RWPE1 (cell line): ENCODE measurements at regions not wholly inside any gene's neighbourhood (a gene's known extent, or its start where the extent isn't known, plus 50 kb on each side); places are given as distances from the start of the nearest gene placed in this dataset.

Source experiments
- CTCF ChIA-PET: fragments of 350-600 bp; sonication (Branson Sonifier 250); formaldehyde crosslinking; extraction: SDS; loops from one replicate; lab custom pipeline; 2021; lab: Yijun Ruan, JAX
- POLR2A ChIA-PET: fragments of 400-600 bp; formaldehyde crosslinking; extraction: SDS; loops from one replicate; lab custom pipeline; 2020; ENCODE audit warnings: antibody characterized with exemption; ENCODE audit not compliant: low non-redundant PET; lab: Yijun Ruan, JAX
- DNase-seq: peaks from one replicate; pipeline ENCODE4 v3.0.0; 2012; ENCODE audit warnings: low spot score
- H3K27ac ChIP-seq: fragments of 450-650 bp; 2 replicates; pipeline ENCODE4 v1.5.1; 2017
- TF ChIP-seq, protein P1 (sequence below): fragments of 450-650 bp; conservative IDR thresholded peaks from 2 replicates; pipeline ENCODE4 v1.5.1; 2017; ENCODE audit warnings: low read depth, mild to moderate bottlenecking

DNA sequence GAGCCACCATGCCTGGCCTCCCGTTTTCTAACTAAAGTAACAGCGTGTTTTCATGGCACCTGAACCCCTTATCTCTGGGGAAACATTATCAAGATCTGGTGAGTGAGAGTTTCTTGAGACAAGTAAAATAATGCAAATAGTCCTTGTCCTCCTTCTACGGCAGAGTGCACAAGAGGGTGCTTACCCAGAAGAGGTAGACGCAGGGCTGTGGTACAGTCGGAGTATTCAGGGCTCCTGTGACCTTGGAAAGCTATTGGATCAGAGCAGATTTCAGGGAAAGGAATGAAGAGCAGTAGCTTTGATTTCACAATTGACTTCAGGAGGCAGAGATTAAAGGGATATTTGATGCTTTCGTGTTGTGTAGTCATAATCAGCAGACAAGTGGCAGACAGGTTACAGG is 269.1 kb downstream of the ZNF248 start:
- ChIA-PET POLR2A (no interaction called here), CTCF (no interaction called here)
- no peak overlapping the region for H3K27ac ChIP-seq
- no peak for DNase-seq
- TF ChIP-seq, protein P1, sequence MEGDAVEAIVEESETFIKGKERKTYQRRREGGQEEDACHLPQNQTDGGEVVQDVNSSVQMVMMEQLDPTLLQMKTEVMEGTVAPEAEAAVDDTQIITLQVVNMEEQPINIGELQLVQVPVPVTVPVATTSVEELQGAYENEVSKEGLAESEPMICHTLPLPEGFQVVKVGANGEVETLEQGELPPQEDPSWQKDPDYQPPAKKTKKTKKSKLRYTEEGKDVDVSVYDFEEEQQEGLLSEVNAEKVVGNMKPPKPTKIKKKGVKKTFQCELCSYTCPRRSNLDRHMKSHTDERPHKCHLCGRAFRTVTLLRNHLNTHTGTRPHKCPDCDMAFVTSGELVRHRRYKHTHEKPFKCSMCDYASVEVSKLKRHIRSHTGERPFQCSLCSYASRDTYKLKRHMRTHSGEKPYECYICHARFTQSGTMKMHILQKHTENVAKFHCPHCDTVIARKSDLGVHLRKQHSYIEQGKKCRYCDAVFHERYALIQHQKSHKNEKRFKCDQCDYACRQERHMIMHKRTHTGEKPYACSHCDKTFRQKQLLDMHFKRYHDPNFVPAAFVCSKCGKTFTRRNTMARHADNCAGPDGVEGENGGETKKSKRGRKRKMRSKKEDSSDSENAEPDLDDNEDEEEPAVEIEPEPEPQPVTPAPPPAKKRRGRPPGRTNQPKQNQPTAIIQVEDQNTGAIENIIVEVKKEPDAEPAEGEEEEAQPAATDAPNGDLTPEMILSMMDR = no peak

DNA sequence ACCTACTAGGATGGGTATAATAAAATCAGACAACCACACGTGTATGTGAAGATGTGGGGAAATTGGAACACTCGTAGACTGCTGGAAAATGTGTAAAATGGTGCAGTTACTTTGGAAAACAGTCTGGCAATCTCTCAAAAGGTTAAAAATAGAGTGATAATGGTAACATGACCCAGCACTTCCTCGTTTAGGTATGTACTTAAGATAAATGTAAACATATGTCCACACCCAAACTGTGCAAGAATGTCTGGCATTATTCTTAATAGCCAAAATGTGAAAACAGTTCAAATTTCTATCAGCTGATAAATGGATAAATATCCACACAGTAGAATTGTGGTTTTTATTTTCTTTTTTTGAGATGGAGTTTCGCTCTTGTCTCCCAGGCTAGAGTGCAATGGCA is 272.8 kb downstream of the ZNF248 start:
- POLR2A ChIA-PET = no interaction called here
- DNase-seq = no peak
- CTCF ChIA-PET = no interaction called here
- no peak overlapping the region for H3K27ac ChIP-seq
- TF ChIP-seq, protein P1 = no peak

DNA sequence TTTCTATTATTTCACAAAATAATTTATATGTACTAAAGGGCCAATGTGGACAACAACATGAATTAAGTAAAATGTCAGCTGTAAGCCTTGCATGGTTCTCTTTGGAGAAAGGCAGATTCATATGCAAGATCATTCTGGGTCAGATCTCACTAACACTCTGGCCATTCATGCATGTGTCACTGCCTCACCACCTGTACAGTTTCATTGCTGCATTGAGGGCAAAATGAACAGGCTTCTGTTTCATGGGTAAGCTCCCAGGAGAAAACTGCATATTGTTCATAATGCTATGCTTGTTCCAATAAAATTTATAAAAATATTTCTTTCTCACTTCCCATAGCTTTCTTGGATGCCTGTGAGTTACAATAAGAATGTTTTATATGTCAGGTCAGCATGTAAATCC is 275.2 kb downstream of the ZNF248 start:
- POLR2A ChIA-PET = no interaction called here
- TF ChIP-seq, protein P1 = no peak
- no peak overlapping the region for H3K27ac ChIP-seq
- no peak for DNase-seq
- CTCF ChIA-PET = no interaction called here

DNA sequence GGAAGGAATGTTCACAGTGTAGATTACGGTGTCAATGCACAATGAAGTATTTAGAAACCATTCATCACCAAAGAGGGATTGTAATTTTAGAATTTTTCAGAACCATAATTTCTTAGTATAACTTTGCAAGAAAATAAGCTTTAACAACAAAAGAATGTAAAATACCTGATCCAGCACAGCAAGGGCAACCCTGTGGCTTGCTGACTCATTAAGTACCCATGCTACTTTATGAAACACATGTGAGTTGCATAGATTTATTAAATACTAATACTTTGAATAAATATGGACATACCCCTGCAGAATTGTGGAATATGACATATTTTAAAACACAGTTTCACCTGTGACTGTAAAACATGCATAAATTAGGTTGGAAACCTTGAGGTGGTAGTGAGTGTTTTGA is 281.3 kb downstream of the ZNF248 start:
- POLR2A ChIA-PET = no interaction called here
- no peak for DNase-seq
- TF ChIP-seq, protein P1 = no peak
- H3K27ac ChIP-seq = no peak overlapping the region
- CTCF ChIA-PET = no interaction called here

DNA sequence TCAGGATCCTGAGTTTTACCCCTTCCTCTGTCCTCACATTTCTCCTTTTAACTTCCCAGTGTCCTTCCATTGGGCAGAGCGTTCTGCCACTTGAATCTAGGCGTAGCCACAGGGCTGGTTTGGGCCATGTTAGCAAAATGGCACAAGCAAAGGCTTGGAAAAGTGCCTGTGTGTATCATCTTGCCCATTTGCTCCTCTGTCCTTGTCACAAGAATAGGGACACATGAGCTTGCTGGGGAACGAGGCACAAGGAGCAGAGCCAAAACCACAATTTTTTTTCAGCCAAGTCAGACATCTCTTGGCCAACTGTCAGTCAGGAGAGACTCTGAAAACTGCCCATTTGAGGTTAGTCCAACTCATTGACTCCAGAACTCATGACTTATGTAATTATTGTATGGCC is 285.2 kb downstream of the ZNF248 start:
- ChIA-PET CTCF (no interaction called here), POLR2A (no interaction called here)
- no peak overlapping the region for H3K27ac ChIP-seq
- TF ChIP-seq, protein P1 = no peak
- DNase-seq = no peak

DNA sequence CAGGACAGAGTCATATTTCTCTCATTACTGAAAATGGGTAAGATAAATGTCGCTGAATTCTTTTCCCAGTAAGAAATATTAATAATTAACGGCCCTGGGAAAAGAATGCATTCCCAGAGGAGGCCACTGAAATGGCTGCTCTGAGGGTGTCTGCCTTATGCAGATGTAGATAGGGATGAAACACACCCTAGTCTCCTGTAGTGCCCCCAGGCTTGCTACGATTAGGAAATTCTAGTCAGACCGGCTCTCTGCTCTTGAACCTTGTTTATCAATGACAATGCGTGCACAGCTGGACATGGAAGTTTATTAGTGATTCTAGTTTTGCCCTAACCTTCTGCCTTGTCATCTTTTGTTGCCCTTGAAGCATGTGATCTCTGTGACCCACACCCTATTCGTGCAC is 291.1 kb downstream of the ZNF248 start:
- ChIA-PET CTCF (no interaction called here), POLR2A (no interaction called here)
- H3K27ac ChIP-seq = no peak overlapping the region
- TF ChIP-seq, protein P1 = no peak
- no peak for DNase-seq

DNA sequence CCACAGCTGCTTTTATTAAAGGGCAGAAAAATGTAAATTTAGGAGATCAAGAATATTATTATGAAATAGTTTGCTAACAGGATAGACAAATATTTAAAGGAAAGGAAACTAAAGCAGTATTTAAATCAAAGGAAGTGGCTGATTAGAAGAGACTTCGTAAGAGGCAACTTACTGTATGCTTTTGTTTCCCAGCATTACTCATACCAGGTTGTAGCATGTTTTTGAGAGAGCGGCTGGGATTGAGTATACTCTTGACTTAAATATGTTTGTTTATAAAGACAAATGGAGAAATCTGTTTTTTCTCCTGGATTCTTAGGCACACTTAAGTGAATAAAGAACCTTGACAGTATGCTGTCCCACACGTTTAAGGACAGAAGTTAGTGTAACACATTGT is 293.7 kb downstream of the ZNF248 start:
- TF ChIP-seq, protein P1 = no peak
- DNase-seq = no peak
- H3K27ac ChIP-seq = no peak overlapping the region
- POLR2A ChIA-PET = no interaction called here
- CTCF ChIA-PET = interaction anchor here (0.7 kb wide), 2 partner anchors 15 to 158 kb away, joined by 3 to 5 read pairs; no protein-coding TSS in a partner anchor
